Endothelial cell of umbilical vein (primary cell): ENCODE measurements at regions not wholly inside any gene's neighbourhood (a gene's known extent, or its start where the extent isn't known, plus 50 kb on each side); places are given as distances from the start of the nearest gene placed in this dataset.

ENCODE experiments used
- BruUV-seq: library from RNA; stranded (reverse); fragments of 400-500 nt; replicated peaks from 2 replicates; lab custom pipeline; 2021; lab: Mats Ljungman, UMichigan
- CTCF ChIA-PET: fragments of 300-600, 350-600 bp; sonication (Branson Sonifier 250); formaldehyde crosslinking; loops from one replicate; lab custom pipeline; 2021; ENCODE audit warnings: antibody characterized with exemption, inconsistent platforms; lab: Charles Lee
- POLR2A ChIA-PET: fragments of 300-600, 350-600 bp; sonication (Branson Sonifier 250); formaldehyde crosslinking; loops from one replicate; lab custom pipeline; 2021; ENCODE audit warnings: antibody characterized with exemption, inconsistent platforms; lab: Charles Lee
- DNase-seq: peaks from one replicate; pipeline ENCODE4 v3.0.0-alpha.2; 2011; ENCODE audit warnings: low read depth, low spot score
- FAIRE-seq: peaks from 2 replicates; lab custom pipeline; 2011; peaks lifted over from hg19 to GRCh38; lab: Jason Lieb, UNC
- H2AFZ ChIP-seq: 2 replicates; pipeline ENCODE4 v1.6.0; 2012; ENCODE audit warnings: low read depth, low read length, control low read depth, inconsistent platforms
- H3K27ac ChIP-seq: 2 replicates; pipeline ENCODE4 v1.5.1; 2011; ENCODE audit warnings: low read depth, mild to moderate bottlenecking, control low read depth, low read length, moderate library complexity; ENCODE audit not compliant: insufficient read depth
- H3K27me3 ChIP-seq, 2 experiments: 2 replicates each; pipeline versions ENCODE4 v1.6.0 to v1.6.1; 2011; ENCODE audit warnings: low read length in 2 of 2, mixed read lengths in 1 of 2; ENCODE audit not compliant: control insufficient read depth in 2 of 2, insufficient read depth in 2 of 2
- H3K36me3 ChIP-seq, 2 experiments: 2 replicates in 1 of 2; 3 replicates in 1 of 2; pipeline ENCODE4 v1.5.1; 2011; ENCODE audit warnings: low read length in 2 of 2, mild to moderate bottlenecking in 1 of 2, moderate library complexity in 1 of 2; ENCODE audit not compliant: control insufficient read depth in 2 of 2, insufficient read depth in 2 of 2; ENCODE audit errors: extremely low read depth in 1 of 2
- H3K4me1 ChIP-seq: 3 replicates; pipeline ENCODE4 v1.5.1; 2011; ENCODE audit warnings: mild to moderate bottlenecking, low read length; ENCODE audit not compliant: control insufficient read depth, insufficient read depth; ENCODE audit errors: extremely low read depth
- H3K4me2 ChIP-seq: 2 replicates; pipeline ENCODE4 v1.6.1; 2011; ENCODE audit warnings: low read length, control low read depth, mixed read lengths; ENCODE audit not compliant: insufficient read depth
- H3K4me3 ChIP-seq, 3 experiments: fragments of 200-600 bp in 1 of 3; sonication (generic), shearing (Covaris generic) in 1 of 3; replicated peaks in 1 of 3; 2 replicates each; pipeline ENCODE4 v1.5.1; 2011 to 2016; ENCODE audit warnings: control low read depth in 3 of 3, low read length in 3 of 3, mild to moderate bottlenecking in 2 of 3, inconsistent platforms in 1 of 3, low read depth in 1 of 3, moderate library complexity in 1 of 3; ENCODE audit not compliant: insufficient read depth in 1 of 3
- H3K79me2 ChIP-seq: 2 replicates; pipeline ENCODE4 v1.6.0; 2012; ENCODE audit warnings: low read length, inconsistent platforms; ENCODE audit not compliant: control insufficient read depth, insufficient read depth
- H3K9ac ChIP-seq: replicated peaks from 2 replicates; pipeline ENCODE3; 2011; ENCODE audit warnings: low read length, control low read depth; ENCODE audit not compliant: insufficient read depth; ENCODE audit errors: extremely low read depth
- H3K9me1 ChIP-seq: replicated peaks from 3 replicates; pipeline ENCODE4 v1.6.0; 2011; ENCODE audit warnings: mild to moderate bottlenecking, low read length; ENCODE audit not compliant: control insufficient read depth, insufficient read depth; ENCODE audit errors: extremely low read depth
- H3K9me3 ChIP-seq: replicated peaks from 2 replicates; pipeline ENCODE4 v1.5.1; 2012; ENCODE audit warnings: low read length, inconsistent platforms; ENCODE audit not compliant: control insufficient read depth, insufficient read depth
- H4K20me1 ChIP-seq: replicated peaks from 2 replicates; pipeline ENCODE3; 2011; ENCODE audit warnings: mild to moderate bottlenecking, low read length; ENCODE audit not compliant: control insufficient read depth, insufficient read depth; ENCODE audit errors: extremely low read depth
- CTCF ChIP-seq, 2 donors: IDR thresholded peaks; 1 replicate in 1 of 2; 2 replicates in 1 of 2; pipeline ENCODE4 v1.5.1; 2011; ENCODE audit warnings: low read length in 2 of 2, mild to moderate bottlenecking in 2 of 2, moderate library complexity in 2 of 2, control low read depth in 1 of 2, inconsistent platforms in 1 of 2, low read depth in 1 of 2; ENCODE audit not compliant: insufficient read depth in 1 of 2; ENCODE audit errors: extremely low read depth in 1 of 2
- EZH2 ChIP-seq: IDR thresholded peaks from 2 replicates; pipeline ENCODE4 v1.6.1; 2012; ENCODE audit warnings: borderline replicate concordance, low read depth, mild to moderate bottlenecking, moderate library complexity, low read length, inconsistent platforms; ENCODE audit not compliant: severe bottlenecking
- FOS ChIP-seq: IDR thresholded peaks from 2 replicates; pipeline ENCODE4 v1.6.1; 2011; ENCODE audit warnings: mild to moderate bottlenecking, low read length, moderate library complexity, borderline replicate concordance; ENCODE audit not compliant: insufficient read depth
- GATA2 ChIP-seq: IDR thresholded peaks from 2 replicates; pipeline ENCODE4 v1.7.0; 2011; ENCODE audit warnings: low read depth, mild to moderate bottlenecking, moderate library complexity, mixed read lengths, low read length; ENCODE audit not compliant: insufficient read length, insufficient read depth
- JUN ChIP-seq: IDR thresholded peaks from 2 replicates; pipeline ENCODE4 v1.6.1; 2011; ENCODE audit warnings: borderline replicate concordance, low read depth; ENCODE audit not compliant: insufficient read length, insufficient read depth
- MAX ChIP-seq: IDR thresholded peaks from 2 replicates; pipeline ENCODE4 v1.6.1; 2011; ENCODE audit not compliant: insufficient read depth, insufficient read length
- MYC ChIP-seq: IDR thresholded peaks from one replicate; pipeline ENCODE4 v1.6.1; 2011; ENCODE audit warnings: mild to moderate bottlenecking, low read depth, low read length
- POLR2A ChIP-seq: IDR thresholded peaks from 2 replicates; pipeline ENCODE4 v1.6.1; 2012; ENCODE audit warnings: low read depth, mild to moderate bottlenecking, control low read depth, low read length
- POLR2AphosphoS5 ChIP-seq: IDR thresholded peaks from 2 replicates; pipeline ENCODE4 v1.6.1; 2012; ENCODE audit warnings: low read depth, mild to moderate bottlenecking, control low read depth, low read length, moderate library complexity; ENCODE audit not compliant: insufficient read depth
- dilution Hi-C: fragments of 300-500 bp; cut with MboI; formaldehyde crosslinking; loops from one replicate; pipeline ENCODE4 v1.15.0; 2019; ENCODE audit warnings: low sequenced_read_pairs; ENCODE audit not compliant: extremely low pct_ligation_motif_present
- intact Hi-C: fragments of 100-400 bp; cut with micrococcal nuclease; formaldehyde crosslinking; loops from one replicate; pipeline ENCODE4 v1.10.0; 2022

GRCh38 chr18:68623342-68623741, 91.6 kb downstream of the TMX3 start:
- Histone ChIP-seq H3K9me3 (no peaks in the 10 kb centered on the region), H2AFZ (no peak overlapping the region), H3K4me2 (no peak overlapping the region), H3K4me3 (no peak overlapping the region), H3K36me3 (no peaks in the 10 kb centered on the region), H4K20me1 (no peaks in the 10 kb centered on the region), H3K79me2 (no peaks in the 10 kb centered on the region), H3K9ac (no peak overlapping the region), H3K9me1 (no peaks in the 10 kb centered on the region), H3K27me3 (no peaks in the 10 kb centered on the region), H3K4me1 (no peaks in the 10 kb centered on the region), H3K27ac (no peak overlapping the region)
- DNase-seq (peak; percentile 72), FAIRE-seq (peak; percentile 21)
- ChIA-PET POLR2A (no interaction called here), CTCF (interaction anchor here (0.8 to 1.0 kb wide), 3 partner anchors 9 to 1110 kb away, joined by 3 to 10 read pairs (median 3); no protein-coding TSS in a partner anchor)
- intact Hi-C loops (loop anchor here (1.0 kb wide), 2 partner anchors 1107 to 1406 kb away; partner anchors contain the start of gene DSEL), dilution Hi-C loops (no loop called here)
- TF ChIP-seq MYC (no peak), CTCF (IDR thresholded peaks at IDR 0.05; ENCODE audit: extremely low read depth in 1 of 2, insufficient read depth in 1 of 2, low read depth in 1 of 2, low read length in 2 of 2) (peak; percentile 62 to 70)
- no TSS peak for BruUV-seq

GRCh38 chr18:68611311-68611710, 103.6 kb downstream of the TMX3 start:
- Histone ChIP-seq H3K9me3 (no peaks in the 10 kb centered on the region), H3K4me3 (no peak overlapping the region), H3K9ac (no peak overlapping the region), H3K4me2 (no peak overlapping the region), H3K4me1 (no peaks in the 10 kb centered on the region), H3K79me2 (no peaks in the 10 kb centered on the region), H2AFZ (no peak overlapping the region), H4K20me1 (no peaks in the 10 kb centered on the region), H3K27me3 (no peaks in the 10 kb centered on the region), H3K36me3 (no peaks in the 10 kb centered on the region), H3K27ac (no peak overlapping the region), H3K9me1 (no peaks in the 10 kb centered on the region)
- CTCF ChIA-PET: no interaction called here
- TF ChIP-seq MYC: no peak
- TF ChIP-seq MAX: no peak
- no peak for TF ChIP-seq EZH2
- TF ChIP-seq CTCF (IDR thresholded peaks at IDR 0.05; ENCODE audit: extremely low read depth in 1 of 2, insufficient read depth in 1 of 2, low read depth in 1 of 2, low read length in 2 of 2): no peak
- no peak for TF ChIP-seq FOS
- TF ChIP-seq GATA2: no peak
- no peak for TF ChIP-seq POLR2AphosphoS5
- no peak for TF ChIP-seq JUN
- TF ChIP-seq POLR2A: no peak
- dilution Hi-C loops: no loop called here
- no TSS peak for BruUV-seq
- no peak for DNase-seq
- intact Hi-C loops: no loop called here
- POLR2A ChIA-PET: no interaction called here
- FAIRE-seq: no peak
